Ishikawa (cell line): ENCODE measurements at regions not wholly inside any gene's neighbourhood (a gene's known extent, or its start where the extent isn't known, plus 50 kb on each side); places are given as distances from the start of the nearest gene placed in this dataset.

Source experiments
- CEBPB ChIP-seq: IDR thresholded peaks from 2 replicates; pipeline ENCODE4 v1.6.1; 2012
- CREB1 ChIP-seq: IDR thresholded peaks from 2 replicates; pipeline ENCODE4 v1.6.1; 2012; ENCODE audit warnings: low read depth
- EGR1 ChIP-seq: IDR thresholded peaks from 2 replicates; pipeline ENCODE4 v1.6.1; 2012
- EP300 ChIP-seq: IDR thresholded peaks from 2 replicates; pipeline ENCODE4 v1.6.1; 2012; ENCODE audit warnings: borderline replicate concordance
- FOXM1 ChIP-seq: IDR thresholded peaks from 2 replicates; pipeline ENCODE4 v1.6.1; 2012; ENCODE audit warnings: low read depth, borderline replicate concordance
- MAX ChIP-seq: IDR thresholded peaks from 2 replicates; pipeline ENCODE4 v1.6.1; 2012
- NFIC ChIP-seq: IDR thresholded peaks from 2 replicates; pipeline ENCODE4 v1.6.1; 2012
- RAD21 ChIP-seq: IDR thresholded peaks from 2 replicates; pipeline ENCODE4 v1.6.1; 2012; ENCODE audit warnings: low read depth
- REST ChIP-seq: IDR thresholded peaks from 2 replicates; pipeline ENCODE4 v1.6.1; 2012; ENCODE audit warnings: low read depth, mild to moderate bottlenecking
- TAF1 ChIP-seq: IDR thresholded peaks from 2 replicates; pipeline ENCODE4 v1.6.1; 2012; ENCODE audit warnings: low read depth, mild to moderate bottlenecking
- TCF12 ChIP-seq: IDR thresholded peaks from 2 replicates; pipeline ENCODE4 v1.6.1; 2012; ENCODE audit warnings: low read depth
- TEAD4 ChIP-seq: IDR thresholded peaks from 2 replicates; pipeline ENCODE4 v1.6.1; 2012
- USF1 ChIP-seq: IDR thresholded peaks from 2 replicates; pipeline ENCODE4 v1.6.1; 2012
- YY1 ChIP-seq: IDR thresholded peaks from 2 replicates; pipeline ENCODE4 v1.6.1; 2012; ENCODE audit warnings: low read depth
- ZBTB7A ChIP-seq: IDR thresholded peaks from 2 replicates; pipeline ENCODE4 v1.6.1; 2012; ENCODE audit warnings: low read depth

GRCh38 chr13:70579941-70580340 is 471.7 kb upstream of the KLHL1 start:
- TF ChIP-seq FOXM1, result no peak

- TF ChIP-seq TEAD4, result no peak
- no peak for TF ChIP-seq CEBPB
- no peak for TF ChIP-seq ZBTB7A
These were observed 463.0 kb upstream of the KLHL1 start for GRCh38 chr13:70571221-70571620.

GRCh38 chr13:70568571-70568970 is 460.3 kb upstream of the KLHL1 start:
- TF ChIP-seq RAD21 (peak; percentile 86), EP300 (no peak)

GRCh38 chr13:70544706-70545105 is 436.5 kb upstream of the KLHL1 start:
- TF ChIP-seq CEBPB, result no peak
- TF ChIP-seq TCF12, result no peak
- no peak for TF ChIP-seq RAD21
- TF ChIP-seq REST, result no peak
- no peak for TF ChIP-seq TEAD4
- no peak for TF ChIP-seq EP300
- no peak for TF ChIP-seq NFIC
- TF ChIP-seq TAF1, result no peak
- no peak for TF ChIP-seq CREB1
- TF ChIP-seq EGR1, result no peak
- TF ChIP-seq USF1, result no peak
- no peak for TF ChIP-seq FOXM1
- no peak for TF ChIP-seq MAX
- no peak for TF ChIP-seq ZBTB7A
- TF ChIP-seq YY1, result no peak

GRCh38 chr13:70541451-70541850 is 433.2 kb upstream of the KLHL1 start:
- TF ChIP-seq TCF12, result no peak

- TF ChIP-seq USF1 (no peak), TCF12 (no peak), RAD21 (no peak), YY1 (no peak), CEBPB (no peak), EGR1 (no peak), NFIC (no peak), ZBTB7A (no peak), EP300 (no peak), MAX (no peak), REST (no peak), TAF1 (no peak), TEAD4 (no peak), FOXM1 (no peak), CREB1 (no peak)
These were observed 426.2 kb upstream of the KLHL1 start for GRCh38 chr13:70534466-70534865.

- TF ChIP-seq TEAD4 (no peak), EGR1 (no peak), ZBTB7A (no peak), REST (no peak), EP300 (no peak), TCF12 (no peak), CREB1 (no peak), YY1 (no peak), MAX (no peak), TAF1 (no peak)
These were observed 421.4 kb upstream of the KLHL1 start for GRCh38 chr13:70529652-70530051.
